Smooth muscle cell (in vitro differentiated cells): ENCODE measurements at regions not wholly inside any gene's neighbourhood (a gene's known extent, or its start where the extent isn't known, plus 50 kb on each side); places are given as distances from the start of the nearest gene placed in this dataset.

ENCODE experiments used
- DNase-seq: peaks from one replicate; lab custom pipeline; 2025; ENCODE audit not compliant: unreplicated experiment; lab: John Stamatoyannopoulos, UW
- H2AFZ ChIP-seq: fragments of 200-600 bp; sonication (generic); 2 replicates; pipeline ENCODE4 v1.6.0; 2016; ENCODE audit warnings: antibody characterized with exemption, low read depth, mild to moderate bottlenecking
- H3F3A ChIP-seq: fragments of 200-600 bp; sonication (generic); 2 replicates; pipeline ENCODE4 v1.6.0; 2017; ENCODE audit warnings: antibody characterized with exemption, low read depth
- H3K27ac ChIP-seq: fragments of 200-600 bp; sonication (generic); 2 replicates; pipeline ENCODE4 v1.5.1; 2016; ENCODE audit warnings: low read depth, mild to moderate bottlenecking
- H3K27me3 ChIP-seq: fragments of 200-600 bp; sonication (generic); 2 replicates; pipeline ENCODE4 v1.6.1; 2016; ENCODE audit warnings: low read depth, mild to moderate bottlenecking
- H3K36me3 ChIP-seq: fragments of 200-600 bp; sonication (generic); 2 replicates; pipeline ENCODE4 v1.5.1; 2016; ENCODE audit warnings: low read depth
- H3K4me1 ChIP-seq: fragments of 200-600 bp; sonication (generic); 2 replicates; pipeline ENCODE4 v1.5.1; 2016; ENCODE audit warnings: low read depth
- H3K4me2 ChIP-seq: fragments of 200-600 bp; sonication (generic); 2 replicates; pipeline ENCODE4 v1.6.0; 2016; ENCODE audit warnings: mild to moderate bottlenecking
- H3K4me3 ChIP-seq: fragments of 200-600 bp; sonication (generic); 2 replicates; pipeline ENCODE4 v1.5.1; 2016; ENCODE audit warnings: mild to moderate bottlenecking
- H3K79me2 ChIP-seq: fragments of 200-600 bp; sonication (generic); 2 replicates; pipeline ENCODE4 v1.6.0; 2016; ENCODE audit warnings: low read depth, mild to moderate bottlenecking
- H3K9ac ChIP-seq: fragments of 200-600 bp; sonication (generic); 2 replicates; pipeline ENCODE4 v1.6.0; 2016; ENCODE audit warnings: low read depth
- H3K9me3 ChIP-seq: fragments of 200-600 bp; sonication (generic); replicated peaks from 2 replicates; pipeline ENCODE4 v1.5.1; 2016; ENCODE audit warnings: low read depth
- H4K20me1 ChIP-seq: fragments of 200-600 bp; sonication (generic); 2 replicates; pipeline ENCODE4 v1.6.0; 2016; ENCODE audit warnings: low read depth
- WGBS: methylation state at CpG from one replicate; pipeline ENCODE4 v1.1.7; 2016; ENCODE audit warnings: low lambda C conversion rate; 5-methylcytosine and 5-hydroxymethylcytosine counted together
- TF ChIP-seq, protein P1 (sequence below): fragments of 200-600 bp; sonication (generic); IDR thresholded peaks from 2 replicates; pipeline ENCODE4 v1.5.1; 2017; ENCODE audit warnings: borderline replicate concordance, mild to moderate bottlenecking, antibody characterized with exemption; ENCODE audit not compliant: insufficient read depth, poor library complexity, severe bottlenecking

DNA sequence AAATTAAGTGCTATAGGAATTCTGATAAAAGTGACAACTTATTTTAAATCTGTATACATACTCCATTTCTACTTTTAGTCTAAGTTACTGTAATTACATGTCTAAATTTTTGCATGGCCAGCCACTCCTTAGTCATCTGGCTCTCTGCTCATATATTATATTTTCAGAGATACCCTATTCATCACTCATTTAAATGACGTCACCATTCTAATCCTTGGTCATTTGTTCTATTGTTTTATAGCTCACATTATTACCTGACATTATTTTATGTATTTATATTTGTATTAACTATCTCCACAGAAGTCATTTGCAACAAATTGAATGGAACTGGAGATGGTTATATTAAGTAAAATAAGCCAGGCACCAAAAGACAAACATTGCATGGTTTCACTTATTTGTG, 179.6 kb upstream of the CXorf51A start:
- Histone ChIP-seq H4K20me1 (no peaks in the 10 kb centered on the region), H3K79me2 (no peaks in the 10 kb centered on the region), H3F3A (no peaks in the 10 kb centered on the region), H3K4me2 (no peak overlapping the region), H3K4me3 (no peak overlapping the region), H3K9ac (no peak overlapping the region), H3K9me3 (no peaks in the 10 kb centered on the region), H3K36me3 (no peaks in the 10 kb centered on the region), H3K27me3 (no peaks in the 10 kb centered on the region), H2AFZ (no peak overlapping the region), H3K27ac (no peak overlapping the region), H3K4me1 (no peaks in the 10 kb centered on the region)
- DNase-seq, result no peak
- TF ChIP-seq, protein P1, sequence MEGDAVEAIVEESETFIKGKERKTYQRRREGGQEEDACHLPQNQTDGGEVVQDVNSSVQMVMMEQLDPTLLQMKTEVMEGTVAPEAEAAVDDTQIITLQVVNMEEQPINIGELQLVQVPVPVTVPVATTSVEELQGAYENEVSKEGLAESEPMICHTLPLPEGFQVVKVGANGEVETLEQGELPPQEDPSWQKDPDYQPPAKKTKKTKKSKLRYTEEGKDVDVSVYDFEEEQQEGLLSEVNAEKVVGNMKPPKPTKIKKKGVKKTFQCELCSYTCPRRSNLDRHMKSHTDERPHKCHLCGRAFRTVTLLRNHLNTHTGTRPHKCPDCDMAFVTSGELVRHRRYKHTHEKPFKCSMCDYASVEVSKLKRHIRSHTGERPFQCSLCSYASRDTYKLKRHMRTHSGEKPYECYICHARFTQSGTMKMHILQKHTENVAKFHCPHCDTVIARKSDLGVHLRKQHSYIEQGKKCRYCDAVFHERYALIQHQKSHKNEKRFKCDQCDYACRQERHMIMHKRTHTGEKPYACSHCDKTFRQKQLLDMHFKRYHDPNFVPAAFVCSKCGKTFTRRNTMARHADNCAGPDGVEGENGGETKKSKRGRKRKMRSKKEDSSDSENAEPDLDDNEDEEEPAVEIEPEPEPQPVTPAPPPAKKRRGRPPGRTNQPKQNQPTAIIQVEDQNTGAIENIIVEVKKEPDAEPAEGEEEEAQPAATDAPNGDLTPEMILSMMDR, result no peak
- 76% methylated on average over 1 of the region's 1 CpG for WGBS

DNA sequence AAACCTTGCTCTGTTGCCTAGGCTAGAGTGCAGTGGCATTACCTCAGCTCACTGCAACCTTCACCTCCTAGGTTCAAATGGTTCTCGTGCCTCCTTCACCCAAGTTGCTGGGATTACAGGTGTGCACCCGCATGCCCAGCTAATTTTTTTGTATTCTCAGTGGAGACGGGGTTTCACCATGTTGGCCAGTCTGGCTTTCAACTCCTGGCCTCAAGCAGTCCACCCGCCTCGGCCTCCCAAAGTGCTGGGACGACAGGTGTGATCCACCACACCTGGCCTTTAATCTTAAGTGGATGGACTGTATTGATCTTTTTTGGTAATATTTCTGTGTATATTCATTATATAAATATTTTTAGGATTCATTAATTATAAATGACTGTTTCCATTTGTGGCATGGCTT, 158.7 kb upstream of the CXorf51A start:
- Histone ChIP-seq H2AFZ (no peak overlapping the region), H3K79me2 (no peaks in the 10 kb centered on the region), H4K20me1 (no peaks in the 10 kb centered on the region), H3K9ac (no peak overlapping the region), H3K4me2 (no peak overlapping the region), H3K4me1 (no peaks in the 10 kb centered on the region), H3K27ac (no peak overlapping the region), H3K9me3 (no peaks in the 10 kb centered on the region), H3K4me3 (no peak overlapping the region), H3K36me3 (no peaks in the 10 kb centered on the region), H3K27me3 (no peaks in the 10 kb centered on the region), H3F3A (no peaks in the 10 kb centered on the region)
- no peak for DNase-seq
- TF ChIP-seq, protein P1, result no peak
- 86% methylated on average over 6 of the region's 6 CpGs for WGBS

GRCh38 chrX:146967306-146967705, 152.8 kb upstream of the CXorf51A start:
- no peak overlapping the region for H3K4me2 ChIP-seq
- no peak overlapping the region for H2AFZ ChIP-seq
- H3K79me2 ChIP-seq, result no peaks in the 10 kb centered on the region
- no peaks in the 10 kb centered on the region for H3F3A ChIP-seq
- no peak overlapping the region for H3K27ac ChIP-seq
- WGBS, result 47% methylated on average over 3 of the region's 3 CpGs
- no peaks in the 10 kb centered on the region for H3K4me1 ChIP-seq
- TF ChIP-seq, protein P1, result no peak
- no peak overlapping the region for H3K4me3 ChIP-seq
- H3K27me3 ChIP-seq, result no peaks in the 10 kb centered on the region
- H3K36me3 ChIP-seq, result no peaks in the 10 kb centered on the region
- no peak for DNase-seq
- H3K9me3 ChIP-seq, result peaks cover 4% of the 10 kb centered on the region
- H3K9ac ChIP-seq, result no peak overlapping the region
- H4K20me1 ChIP-seq, result no peaks in the 10 kb centered on the region

GRCh38 chrX:146956760-146957159, 142.2 kb upstream of the CXorf51A start:
- 75% methylated on average over 2 of the region's 2 CpGs for WGBS
- H3K4me2 ChIP-seq, result no peak overlapping the region
- H3K27me3 ChIP-seq, result no peaks in the 10 kb centered on the region
- TF ChIP-seq, protein P1, result no peak
- H3K27ac ChIP-seq, result no peak overlapping the region
- no peaks in the 10 kb centered on the region for H4K20me1 ChIP-seq
- DNase-seq, result no peak
- H3K4me1 ChIP-seq, result no peaks in the 10 kb centered on the region
- peaks cover 4% of the 10 kb centered on the region for H3K9me3 ChIP-seq
- no peak overlapping the region for H3K9ac ChIP-seq
- H2AFZ ChIP-seq, result no peak overlapping the region
- no peaks in the 10 kb centered on the region for H3F3A ChIP-seq
- no peaks in the 10 kb centered on the region for H3K36me3 ChIP-seq
- no peak overlapping the region for H3K4me3 ChIP-seq
- H3K79me2 ChIP-seq, result no peaks in the 10 kb centered on the region
